Spinal cord (tissue), 9 donors: ENCODE measurements at regions not wholly inside any gene's neighbourhood (a gene's known extent, or its start where the extent isn't known, plus 50 kb on each side); places are given as distances from the start of the nearest gene placed in this dataset.

Source experiments
- DNase-seq, 6 donors: peaks; one replicate each; pipeline versions ENCODE4 v3.0.0 to v3.0.0-alpha.2; 2013 to 2015; ENCODE audit warnings: low spot score in 6 of 6, low read depth in 4 of 6
- H3K27ac ChIP-seq: one replicate; pipeline ENCODE4 v1.5.1; 2013; ENCODE audit warnings: low read depth, low read length, control low read depth
- H3K27me3 ChIP-seq: one replicate; pipeline ENCODE4 v1.6.1; 2013; ENCODE audit warnings: low read length; ENCODE audit not compliant: control insufficient read depth, insufficient read depth
- H3K36me3 ChIP-seq: one replicate; pipeline ENCODE4 v1.6.1; 2013; ENCODE audit warnings: low read length; ENCODE audit not compliant: control insufficient read depth, insufficient read depth
- H3K4me1 ChIP-seq: one replicate; pipeline ENCODE4 v1.6.1; 2013; ENCODE audit warnings: low read length; ENCODE audit not compliant: control insufficient read depth, insufficient read depth
- H3K4me3 ChIP-seq: one replicate; pipeline ENCODE4 v1.5.1; 2013; ENCODE audit warnings: low read depth, low read length, control low read depth
- H3K9me3 ChIP-seq: one replicate; pipeline ENCODE4 v1.6.1; 2013; ENCODE audit warnings: low read length; ENCODE audit not compliant: control insufficient read depth, insufficient read depth
- WGBS: methylation state at CpG from one replicate; pipeline ENCODE4 v1.1.5; 2013; ENCODE audit warnings: missing lambda C conversion rate; ENCODE audit not compliant: insufficient coverage; 5-methylcytosine and 5-hydroxymethylcytosine counted together
- donor health status: healthy.

- H3K36me3 ChIP-seq, result no peaks in the 10 kb centered on the region
- H3K4me3 ChIP-seq, result no peak overlapping the region
- no peaks in the 10 kb centered on the region for H3K4me1 ChIP-seq
- DNase-seq, result no peak
- WGBS, result no CpG with 5 or more reads among the region's 2 CpGs
- no peak overlapping the region for H3K27ac ChIP-seq
- no peaks in the 10 kb centered on the region for H3K9me3 ChIP-seq
- no peaks in the 10 kb centered on the region for H3K27me3 ChIP-seq
These were observed 164.7 kb upstream of the RGS18 start for GRCh38 chr1:191993549-191993948.

- Histone ChIP-seq H3K9me3 (no peaks in the 10 kb centered on the region), H3K27me3 (no peaks in the 10 kb centered on the region), H3K27ac (no peak overlapping the region), H3K4me3 (no peak overlapping the region), H3K4me1 (no peaks in the 10 kb centered on the region), H3K36me3 (no peaks in the 10 kb centered on the region)
- no CpG with 5 or more reads among the region's 3 CpGs for WGBS
- no peak for DNase-seq
These were observed 156.2 kb upstream of the RGS18 start for GRCh38 chr1:192002063-192002462.

- DNase-seq, result peak in 1 of 6 donors; percentile 32
- Histone ChIP-seq H3K27ac (no peak overlapping the region), H3K4me1 (no peaks in the 10 kb centered on the region), H3K27me3 (no peaks in the 10 kb centered on the region), H3K4me3 (no peak overlapping the region), H3K9me3 (no peaks in the 10 kb centered on the region), H3K36me3 (no peaks in the 10 kb centered on the region)
- WGBS, result 100% methylated on average over 1 of the region's 5 CpGs
These were observed 154.8 kb upstream of the RGS18 start for GRCh38 chr1:192003295-192004077.

GRCh38 chr1:192005976-192006375, 152.3 kb upstream of the RGS18 start:
- no peaks in the 10 kb centered on the region for H3K27me3 ChIP-seq
- H3K36me3 ChIP-seq, result no peaks in the 10 kb centered on the region
- DNase-seq, result no peak
- H3K9me3 ChIP-seq, result no peaks in the 10 kb centered on the region
- WGBS, result 100% methylated on average over 1 of the region's 3 CpGs
- H3K4me1 ChIP-seq, result no peaks in the 10 kb centered on the region
- H3K27ac ChIP-seq, result no peak overlapping the region
- no peak overlapping the region for H3K4me3 ChIP-seq

GRCh38 chr1:192008281-192008825, 149.9 kb upstream of the RGS18 start:
- Histone ChIP-seq H3K4me3 (no peak overlapping the region), H3K27ac (no peak overlapping the region), H3K36me3 (no peaks in the 10 kb centered on the region), H3K27me3 (no peaks in the 10 kb centered on the region), H3K9me3 (no peaks in the 10 kb centered on the region), H3K4me1 (no peaks in the 10 kb centered on the region)
- no CpG with 5 or more reads among the region's 1 CpG for WGBS
- no peak for DNase-seq

- Histone ChIP-seq H3K4me3 (no peak overlapping the region), H3K36me3 (no peaks in the 10 kb centered on the region), H3K27me3 (no peaks in the 10 kb centered on the region), H3K9me3 (no peaks in the 10 kb centered on the region), H3K4me1 (no peaks in the 10 kb centered on the region), H3K27ac (no peak overlapping the region)
- DNase-seq, result no peak
- no CpG with 5 or more reads among the region's 1 CpG for WGBS
These were observed 147.9 kb upstream of the RGS18 start for GRCh38 chr1:192010406-192010805.

GRCh38 chr1:192011525-192011924, 146.7 kb upstream of the RGS18 start:
- H3K36me3 ChIP-seq, result no peaks in the 10 kb centered on the region
- DNase-seq, result no peak
- no peaks in the 10 kb centered on the region for H3K9me3 ChIP-seq
- no peak overlapping the region for H3K4me3 ChIP-seq
- no peaks in the 10 kb centered on the region for H3K4me1 ChIP-seq
- WGBS, result 100% methylated on average over 3 of the region's 11 CpGs
- no peak overlapping the region for H3K27ac ChIP-seq
- H3K27me3 ChIP-seq, result no peaks in the 10 kb centered on the region

- no peaks in the 10 kb centered on the region for H3K27me3 ChIP-seq
- H3K4me3 ChIP-seq, result no peak overlapping the region
- H3K9me3 ChIP-seq, result peaks cover 2% of the 10 kb centered on the region
- peak in 1 of 6 donors; percentile 3 for DNase-seq
- no CpG with 5 or more reads among the region's 3 CpGs for WGBS
- no peak overlapping the region for H3K27ac ChIP-seq
- no peaks in the 10 kb centered on the region for H3K36me3 ChIP-seq
- H3K4me1 ChIP-seq, result no peaks in the 10 kb centered on the region
These were observed 135.4 kb upstream of the RGS18 start for GRCh38 chr1:192022827-192023226.

GRCh38 chr1:192024881-192025280, 133.4 kb upstream of the RGS18 start:
- H3K36me3 ChIP-seq, result no peaks in the 10 kb centered on the region
- WGBS, result no CpG with 5 or more reads among the region's 2 CpGs
- H3K27me3 ChIP-seq, result no peaks in the 10 kb centered on the region
- no peak overlapping the region for H3K4me3 ChIP-seq
- H3K9me3 ChIP-seq, result peaks cover 2% of the 10 kb centered on the region
- DNase-seq, result no peak
- H3K27ac ChIP-seq, result no peak overlapping the region
- H3K4me1 ChIP-seq, result no peaks in the 10 kb centered on the region

- DNase-seq, result no peak
- Histone ChIP-seq H3K9me3 (no peaks in the 10 kb centered on the region), H3K4me3 (no peak overlapping the region), H3K4me1 (no peaks in the 10 kb centered on the region), H3K36me3 (no peaks in the 10 kb centered on the region), H3K27ac (no peak overlapping the region), H3K27me3 (no peaks in the 10 kb centered on the region)
- no CpG with 5 or more reads among the region's 1 CpG for WGBS
These were observed 119.7 kb upstream of the RGS18 start for GRCh38 chr1:192038567-192038966.
